HL-60 (cell line): ENCODE measurements at regions not wholly inside any gene's neighbourhood (a gene's known extent, or its start where the extent isn't known, plus 50 kb on each side); places are given as distances from the start of the nearest gene placed in this dataset.

Experiments
- DNase-seq, 2 experiments: peaks; one replicate each; pipeline ENCODE4 v3.0.0-alpha.2; 2010 to 2020; ENCODE audit warnings: low read depth in 1 of 2, low spot score in 1 of 2
- H3K27ac ChIP-seq: fragments of 250-450 bp; sonication (Bioruptor Pico); replicated peaks from 2 replicates; pipeline ENCODE4 v1.5.1; 2020; ENCODE audit warnings: mild to moderate bottlenecking, moderate library complexity
- H3K27me3 ChIP-seq: fragments of 250-450 bp; sonication (Bioruptor Pico); 2 replicates; pipeline ENCODE4 v1.5.1; 2021; ENCODE audit warnings: mild to moderate bottlenecking, moderate library complexity; ENCODE audit not compliant: insufficient read depth, poor library complexity, severe bottlenecking
- H3K4me3 ChIP-seq: replicated peaks from 2 replicates; pipeline ENCODE4 v1.5.1; 2011; ENCODE audit warnings: mild to moderate bottlenecking, control low read depth, low read length; ENCODE audit not compliant: insufficient read depth
- GABPA ChIP-seq: IDR thresholded peaks from 2 replicates; pipeline ENCODE4 v1.6.1; 2012; ENCODE audit warnings: low read depth
- POLR2AphosphoS5 ChIP-seq: IDR thresholded peaks from 2 replicates; pipeline ENCODE4 v1.6.1; 2012; ENCODE audit warnings: low read depth
- SPI1 ChIP-seq: IDR thresholded peaks from 2 replicates; pipeline ENCODE4 v1.6.1; 2012; ENCODE audit warnings: low read depth, mild to moderate bottlenecking, borderline replicate concordance
- TF ChIP-seq, protein P1 (sequence below): IDR thresholded peaks from one replicate; pipeline ENCODE4 v1.5.1; 2011; ENCODE audit warnings: low read length, control low read depth, inconsistent platforms; ENCODE audit not compliant: insufficient read depth
- TF ChIP-seq, protein P2 (sequence below): IDR thresholded peaks from 2 replicates; pipeline ENCODE4 v1.6.1; 2012; ENCODE audit warnings: low read depth; ENCODE audit not compliant: insufficient replicate concordance

DNA sequence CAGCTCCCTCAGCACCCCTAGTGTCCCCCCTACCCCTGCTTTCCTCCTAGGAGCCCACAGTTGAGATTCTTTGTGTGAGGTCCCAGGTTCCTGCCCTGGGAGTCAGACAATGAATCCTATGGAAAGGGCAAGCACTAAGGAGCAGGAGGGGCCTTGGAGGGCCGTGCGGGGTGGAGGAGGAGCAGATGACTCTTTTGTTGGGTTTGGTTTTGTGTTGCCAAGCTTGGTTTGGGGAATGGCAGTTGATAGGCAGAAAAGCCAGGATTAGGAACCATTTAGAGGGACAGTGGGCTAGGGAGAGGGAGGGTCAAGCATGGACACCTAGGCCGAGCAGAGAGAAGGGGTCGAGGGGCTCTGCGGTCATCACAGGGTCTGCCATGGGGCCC lies 61.6 kb upstream of the SPTLC1 start:
- TF ChIP-seq, protein P1, sequence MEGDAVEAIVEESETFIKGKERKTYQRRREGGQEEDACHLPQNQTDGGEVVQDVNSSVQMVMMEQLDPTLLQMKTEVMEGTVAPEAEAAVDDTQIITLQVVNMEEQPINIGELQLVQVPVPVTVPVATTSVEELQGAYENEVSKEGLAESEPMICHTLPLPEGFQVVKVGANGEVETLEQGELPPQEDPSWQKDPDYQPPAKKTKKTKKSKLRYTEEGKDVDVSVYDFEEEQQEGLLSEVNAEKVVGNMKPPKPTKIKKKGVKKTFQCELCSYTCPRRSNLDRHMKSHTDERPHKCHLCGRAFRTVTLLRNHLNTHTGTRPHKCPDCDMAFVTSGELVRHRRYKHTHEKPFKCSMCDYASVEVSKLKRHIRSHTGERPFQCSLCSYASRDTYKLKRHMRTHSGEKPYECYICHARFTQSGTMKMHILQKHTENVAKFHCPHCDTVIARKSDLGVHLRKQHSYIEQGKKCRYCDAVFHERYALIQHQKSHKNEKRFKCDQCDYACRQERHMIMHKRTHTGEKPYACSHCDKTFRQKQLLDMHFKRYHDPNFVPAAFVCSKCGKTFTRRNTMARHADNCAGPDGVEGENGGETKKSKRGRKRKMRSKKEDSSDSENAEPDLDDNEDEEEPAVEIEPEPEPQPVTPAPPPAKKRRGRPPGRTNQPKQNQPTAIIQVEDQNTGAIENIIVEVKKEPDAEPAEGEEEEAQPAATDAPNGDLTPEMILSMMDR = no peak
- no peak for TF ChIP-seq POLR2AphosphoS5
- TF ChIP-seq, protein P2, sequence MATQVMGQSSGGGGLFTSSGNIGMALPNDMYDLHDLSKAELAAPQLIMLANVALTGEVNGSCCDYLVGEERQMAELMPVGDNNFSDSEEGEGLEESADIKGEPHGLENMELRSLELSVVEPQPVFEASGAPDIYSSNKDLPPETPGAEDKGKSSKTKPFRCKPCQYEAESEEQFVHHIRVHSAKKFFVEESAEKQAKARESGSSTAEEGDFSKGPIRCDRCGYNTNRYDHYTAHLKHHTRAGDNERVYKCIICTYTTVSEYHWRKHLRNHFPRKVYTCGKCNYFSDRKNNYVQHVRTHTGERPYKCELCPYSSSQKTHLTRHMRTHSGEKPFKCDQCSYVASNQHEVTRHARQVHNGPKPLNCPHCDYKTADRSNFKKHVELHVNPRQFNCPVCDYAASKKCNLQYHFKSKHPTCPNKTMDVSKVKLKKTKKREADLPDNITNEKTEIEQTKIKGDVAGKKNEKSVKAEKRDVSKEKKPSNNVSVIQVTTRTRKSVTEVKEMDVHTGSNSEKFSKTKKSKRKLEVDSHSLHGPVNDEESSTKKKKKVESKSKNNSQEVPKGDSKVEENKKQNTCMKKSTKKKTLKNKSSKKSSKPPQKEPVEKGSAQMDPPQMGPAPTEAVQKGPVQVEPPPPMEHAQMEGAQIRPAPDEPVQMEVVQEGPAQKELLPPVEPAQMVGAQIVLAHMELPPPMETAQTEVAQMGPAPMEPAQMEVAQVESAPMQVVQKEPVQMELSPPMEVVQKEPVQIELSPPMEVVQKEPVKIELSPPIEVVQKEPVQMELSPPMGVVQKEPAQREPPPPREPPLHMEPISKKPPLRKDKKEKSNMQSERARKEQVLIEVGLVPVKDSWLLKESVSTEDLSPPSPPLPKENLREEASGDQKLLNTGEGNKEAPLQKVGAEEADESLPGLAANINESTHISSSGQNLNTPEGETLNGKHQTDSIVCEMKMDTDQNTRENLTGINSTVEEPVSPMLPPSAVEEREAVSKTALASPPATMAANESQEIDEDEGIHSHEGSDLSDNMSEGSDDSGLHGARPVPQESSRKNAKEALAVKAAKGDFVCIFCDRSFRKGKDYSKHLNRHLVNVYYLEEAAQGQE = no peak
- no peak for TF ChIP-seq SPI1
- no peak for TF ChIP-seq GABPA
- no peak overlapping the region for H3K27ac ChIP-seq
- no peaks in the 10 kb centered on the region for H3K27me3 ChIP-seq

GRCh38 chr9:92176068-92176799 lies 61.0 kb upstream of the SPTLC1 start:
- Histone ChIP-seq H3K27ac (no peak overlapping the region), H3K27me3 (no peaks in the 10 kb centered on the region), H3K4me3 (no peak overlapping the region)
- no peak for TF ChIP-seq GABPA
- TF ChIP-seq, protein P1 = peak; percentile 10
- TF ChIP-seq, protein P2 = no peak
- TF ChIP-seq SPI1 = peak; percentile 93
- TF ChIP-seq POLR2AphosphoS5 = no peak
- DNase-seq = peak in 1 of 2 experiments; percentile 32

More for the DNA sequence above, 61.6 kb upstream of the SPTLC1 start:
- no peak overlapping the region for H3K4me3 ChIP-seq
- DNase-seq = no peak

- TF ChIP-seq, protein P2 = no peak
- no peak for TF ChIP-seq POLR2AphosphoS5
- no peak for DNase-seq
- no peak overlapping the region for H3K4me3 ChIP-seq
- H3K27me3 ChIP-seq = no peaks in the 10 kb centered on the region
- no peak overlapping the region for H3K27ac ChIP-seq
These were observed 60.2 kb upstream of the SPTLC1 start for GRCh38 chr9:92175441-92175840.
